B cell (primary cell): ENCODE measurements at regions not wholly inside any gene's neighbourhood (a gene's known extent, or its start where the extent isn't known, plus 50 kb on each side); places are given as distances from the start of the nearest gene placed in this dataset.

Source experiments
- EZH2 ChIP-seq: IDR thresholded peaks from 2 replicates; pipeline ENCODE4 v1.6.1; 2012; ENCODE audit warnings: borderline replicate concordance, low read depth, mild to moderate bottlenecking, moderate library complexity, low read length; ENCODE audit not compliant: insufficient read depth, poor library complexity, severe bottlenecking
- TF ChIP-seq, protein P1 (sequence below): fragments of 200-600 bp; IDR thresholded peaks from one replicate; pipeline ENCODE4 v1.8.0; 2022; ENCODE audit warnings: antibody characterized with exemption, mild to moderate bottlenecking

DNA sequence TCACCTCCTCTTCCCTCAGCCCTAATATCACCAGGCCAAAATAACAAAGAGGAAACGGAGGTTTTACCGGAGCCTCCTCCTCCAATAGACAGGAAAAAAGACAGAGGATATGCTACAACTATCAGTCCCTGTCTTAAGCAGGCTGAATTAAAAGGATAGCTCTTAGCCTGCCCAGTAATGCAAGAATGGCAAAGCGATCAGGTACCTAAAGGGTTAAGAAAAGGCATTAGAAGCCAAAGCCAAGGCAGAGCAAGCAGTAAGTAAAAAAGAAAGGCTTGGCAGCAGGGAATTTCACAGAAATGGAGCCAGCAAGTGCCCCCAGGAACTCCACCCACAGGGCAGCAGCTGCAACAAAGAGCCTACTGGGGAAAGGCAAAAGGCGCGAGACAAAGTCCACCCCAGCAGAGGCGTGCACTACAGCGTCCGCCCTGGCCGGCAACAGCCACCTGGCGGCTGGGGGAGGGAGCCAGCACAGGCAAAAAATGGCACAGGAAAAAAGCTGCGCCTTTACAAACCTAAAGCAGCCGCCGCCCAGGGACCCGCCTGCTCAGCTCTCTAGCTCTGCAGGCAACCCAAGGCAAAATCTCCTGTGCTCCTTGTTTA, 220.6 kb upstream of the ZC4H2 start:
- TF ChIP-seq, protein P1, sequence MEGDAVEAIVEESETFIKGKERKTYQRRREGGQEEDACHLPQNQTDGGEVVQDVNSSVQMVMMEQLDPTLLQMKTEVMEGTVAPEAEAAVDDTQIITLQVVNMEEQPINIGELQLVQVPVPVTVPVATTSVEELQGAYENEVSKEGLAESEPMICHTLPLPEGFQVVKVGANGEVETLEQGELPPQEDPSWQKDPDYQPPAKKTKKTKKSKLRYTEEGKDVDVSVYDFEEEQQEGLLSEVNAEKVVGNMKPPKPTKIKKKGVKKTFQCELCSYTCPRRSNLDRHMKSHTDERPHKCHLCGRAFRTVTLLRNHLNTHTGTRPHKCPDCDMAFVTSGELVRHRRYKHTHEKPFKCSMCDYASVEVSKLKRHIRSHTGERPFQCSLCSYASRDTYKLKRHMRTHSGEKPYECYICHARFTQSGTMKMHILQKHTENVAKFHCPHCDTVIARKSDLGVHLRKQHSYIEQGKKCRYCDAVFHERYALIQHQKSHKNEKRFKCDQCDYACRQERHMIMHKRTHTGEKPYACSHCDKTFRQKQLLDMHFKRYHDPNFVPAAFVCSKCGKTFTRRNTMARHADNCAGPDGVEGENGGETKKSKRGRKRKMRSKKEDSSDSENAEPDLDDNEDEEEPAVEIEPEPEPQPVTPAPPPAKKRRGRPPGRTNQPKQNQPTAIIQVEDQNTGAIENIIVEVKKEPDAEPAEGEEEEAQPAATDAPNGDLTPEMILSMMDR: no peak
- TF ChIP-seq EZH2: no peak
